Right hindlimb (tissue), 1 donor: ENCODE measurements at regions not wholly inside any gene's neighbourhood (a gene's known extent, or its start where the extent isn't known, plus 50 kb on each side); places are given as distances from the start of the nearest gene placed in this dataset.
"Not testable (repeated sequence)": the region's sequence is repeated elsewhere in the genome, so short reads cannot be mapped to it uniquely, and the experiment has no call there.

Experiments
- DNase-seq: peaks from one replicate; pipeline ENCODE4 v3.0.0-alpha.2; 2018

DNA sequence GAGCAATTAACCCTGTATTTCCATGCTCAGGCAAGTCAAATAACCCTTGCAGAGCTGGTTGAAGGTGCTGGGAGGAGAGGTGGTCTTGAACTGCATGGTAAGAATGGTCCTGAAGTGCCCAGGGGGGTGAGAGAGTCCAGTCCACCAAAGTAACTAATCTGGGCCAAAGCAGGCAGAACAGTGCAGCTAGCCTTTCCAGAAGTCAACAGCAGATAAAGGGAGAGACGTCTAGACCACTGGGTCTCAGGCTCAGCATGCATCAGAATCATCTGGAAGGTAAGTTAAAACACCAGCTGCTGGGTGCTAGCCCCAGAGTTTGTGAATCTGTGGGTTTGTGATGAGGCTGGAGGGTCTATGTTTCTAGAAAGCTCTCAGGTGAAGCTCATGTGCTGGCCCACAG lies 232.3 kb upstream of the ECI2 start:
- DNase-seq: no peak

DNA sequence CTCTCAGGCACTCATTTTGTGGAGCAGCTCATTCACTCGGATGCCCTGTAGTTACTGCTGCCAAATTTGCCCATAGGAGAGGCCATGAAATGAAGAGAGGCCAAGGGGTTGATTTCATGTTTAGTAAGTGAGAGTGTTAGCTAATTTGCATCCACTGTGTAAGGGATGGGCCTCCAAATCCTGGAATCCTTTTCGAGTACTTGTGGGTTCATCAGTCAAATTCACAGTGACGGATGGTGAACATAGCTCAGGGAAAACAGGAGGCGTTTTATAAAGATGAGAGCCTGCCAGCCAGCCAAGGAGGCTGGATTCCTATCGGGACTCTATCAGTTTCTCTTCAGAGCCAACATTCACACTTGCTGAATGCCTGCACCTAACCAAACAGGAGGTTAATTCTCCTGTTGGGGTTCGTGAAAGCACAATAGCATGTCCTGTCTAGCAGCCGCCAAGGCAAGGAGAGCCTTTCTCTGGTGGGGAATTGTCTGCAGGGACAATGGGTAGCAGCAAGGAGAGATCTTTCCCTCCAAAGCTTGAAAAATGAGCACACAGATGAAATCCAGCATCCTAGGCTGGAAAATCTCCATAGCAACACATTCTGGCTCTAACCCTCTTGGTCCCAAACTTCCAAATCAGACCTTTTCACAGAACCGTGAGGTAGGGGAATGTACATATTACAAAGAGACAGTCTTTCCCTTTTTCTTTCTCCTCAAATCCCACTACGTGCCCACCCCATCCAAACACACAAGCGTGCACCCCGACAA lies 231.4 kb upstream of the ECI2 start:
- DNase-seq: no peak

DNA sequence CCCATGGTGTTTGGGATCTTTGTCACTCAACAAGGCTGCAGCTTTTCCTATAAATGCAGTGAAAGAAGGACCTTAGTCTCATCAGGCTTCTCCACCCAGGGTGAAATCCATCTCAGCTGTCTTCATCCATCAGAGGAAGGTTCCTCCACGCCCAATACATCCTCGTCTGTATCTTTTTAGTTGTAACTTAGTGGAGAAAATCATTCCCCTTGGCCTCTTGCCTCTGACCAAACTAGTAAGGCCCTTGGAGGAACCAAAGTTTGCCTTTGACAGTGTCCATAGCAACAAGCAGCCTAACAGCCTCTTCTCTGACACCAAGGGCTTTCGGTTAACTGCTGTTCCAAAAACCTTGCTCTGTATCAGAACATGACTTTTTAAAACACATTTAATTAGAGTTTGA lies 230.3 kb upstream of the ECI2 start:
- no peak for DNase-seq

DNA sequence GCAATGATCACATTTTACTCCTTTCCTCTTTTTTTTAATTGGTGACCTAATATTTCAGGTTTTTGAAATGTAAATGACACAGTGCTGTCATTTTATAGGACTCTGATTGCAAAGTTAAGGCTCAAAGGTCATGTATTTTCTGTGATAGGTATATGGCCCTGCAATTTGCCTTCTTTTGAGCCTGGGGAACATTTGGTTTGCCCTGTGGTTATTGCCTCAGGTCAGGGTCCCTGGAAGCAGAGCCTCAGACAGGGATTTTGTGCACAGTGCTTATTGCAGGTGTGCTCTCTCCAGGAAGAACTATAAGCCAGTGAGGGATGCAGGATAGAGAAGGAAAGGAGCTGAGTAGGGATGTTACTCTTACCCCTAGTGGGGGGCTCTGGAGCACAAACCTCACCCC lies 229.3 kb upstream of the ECI2 start:
- DNase-seq: no peak

DNA sequence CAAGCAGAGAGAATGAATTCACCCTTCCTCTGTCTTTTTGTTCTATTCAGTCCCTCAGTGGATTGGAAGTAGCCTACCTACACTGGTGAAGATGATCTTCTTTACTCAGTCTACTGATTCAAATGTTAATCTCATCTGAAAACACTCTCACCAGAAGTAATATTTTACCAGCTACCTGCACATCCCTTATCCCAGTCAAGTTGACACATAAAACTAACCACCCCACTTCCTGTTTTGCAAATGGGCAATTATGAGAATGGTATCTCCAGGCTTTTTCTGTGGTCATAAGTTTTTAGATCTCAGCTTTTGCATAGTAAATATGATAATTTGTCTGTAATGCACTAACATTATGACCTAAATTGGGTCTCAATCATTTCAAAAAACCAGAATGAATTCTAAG lies 228.8 kb upstream of the ECI2 start:
- no peak for DNase-seq

DNA sequence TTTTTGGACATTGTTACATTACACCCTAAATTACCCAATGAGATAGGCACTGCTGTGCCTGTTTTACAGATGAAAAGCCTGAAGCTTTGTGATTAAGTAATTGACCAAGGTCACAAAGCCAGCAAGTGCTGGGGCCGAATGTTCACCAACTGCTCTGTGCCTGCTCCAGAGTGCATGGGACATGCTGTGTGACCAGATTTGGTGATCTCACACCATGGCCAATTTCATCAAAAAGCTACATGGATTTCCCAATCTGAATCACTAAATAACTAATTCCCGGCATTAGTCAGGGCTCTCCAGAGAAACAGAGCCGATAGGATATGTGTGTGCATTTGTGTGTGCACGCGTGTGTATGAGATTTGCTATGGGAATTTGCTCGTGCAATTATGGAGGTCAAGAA lies 228.3 kb upstream of the ECI2 start:
- no peak for DNase-seq

DNA sequence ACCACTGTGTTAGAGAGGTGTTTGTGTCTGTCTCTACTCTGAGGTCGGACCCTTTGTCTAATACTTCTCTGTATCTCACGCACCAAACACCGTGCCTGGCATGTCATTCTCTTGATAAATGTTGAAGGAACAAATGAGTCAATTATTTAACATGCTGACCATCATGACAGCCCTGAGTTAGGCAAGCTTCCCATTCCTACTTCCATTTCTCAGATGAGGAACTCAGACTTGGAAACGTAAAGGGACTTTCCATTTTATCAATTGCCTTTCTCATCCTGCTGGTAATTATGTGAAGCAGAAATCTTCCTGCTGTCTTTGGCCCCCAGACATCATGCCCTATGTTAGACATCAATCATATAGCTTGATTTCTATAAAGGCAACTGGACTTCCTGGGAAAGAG lies 227.0 kb upstream of the ECI2 start:
- no peak for DNase-seq

DNA sequence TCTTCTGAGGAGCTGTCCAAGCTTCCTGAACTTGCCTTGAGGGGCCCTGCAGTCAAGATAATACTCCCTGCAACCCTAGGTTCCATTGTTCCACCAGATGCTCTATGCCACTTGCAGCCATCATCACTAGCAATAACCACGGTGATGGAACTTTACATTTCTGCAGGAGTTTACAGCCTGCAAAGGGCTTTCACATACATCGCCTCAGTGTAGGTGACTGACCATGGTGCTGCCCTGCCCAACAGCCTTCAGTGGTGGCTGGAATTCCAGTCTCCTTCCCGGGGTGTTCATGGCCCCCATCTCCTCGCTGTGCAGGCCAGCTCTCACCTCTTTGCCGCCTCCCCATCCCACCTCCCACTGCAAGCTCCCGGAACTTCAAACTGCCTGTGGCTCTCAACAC lies 225.5 kb upstream of the ECI2 start:
- DNase-seq: no peak

DNA sequence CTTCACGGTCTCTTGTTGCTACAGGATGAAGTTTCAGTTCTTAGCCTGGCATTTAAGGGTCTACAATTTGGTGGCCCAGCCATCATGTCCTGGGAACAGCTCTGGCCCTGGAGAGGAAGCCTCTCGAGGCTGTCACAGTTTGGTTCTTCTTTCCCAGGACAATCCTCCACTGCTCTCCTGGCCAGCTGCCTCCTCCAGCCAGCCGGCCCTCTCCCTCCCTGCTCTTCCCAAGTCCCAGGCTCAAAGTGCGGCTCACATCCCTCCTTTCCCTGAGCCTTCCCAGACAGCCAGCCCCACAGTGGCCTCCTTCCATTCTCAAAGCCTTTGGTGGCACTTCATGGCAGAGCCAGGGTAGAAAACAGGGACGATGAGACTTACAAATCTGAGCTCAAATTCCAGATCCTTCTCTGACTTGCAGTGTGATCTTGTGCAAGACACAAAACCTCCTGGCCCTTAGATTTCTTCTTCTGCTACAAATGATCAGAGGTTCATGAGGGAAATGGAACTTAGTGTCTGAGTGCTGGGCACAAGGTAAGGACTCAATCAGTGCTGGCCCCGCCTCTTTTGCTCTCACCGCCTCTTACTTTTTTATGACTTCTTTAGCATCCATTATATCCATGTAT lies 223.8 kb upstream of the ECI2 start:
- no peak for DNase-seq

DNA sequence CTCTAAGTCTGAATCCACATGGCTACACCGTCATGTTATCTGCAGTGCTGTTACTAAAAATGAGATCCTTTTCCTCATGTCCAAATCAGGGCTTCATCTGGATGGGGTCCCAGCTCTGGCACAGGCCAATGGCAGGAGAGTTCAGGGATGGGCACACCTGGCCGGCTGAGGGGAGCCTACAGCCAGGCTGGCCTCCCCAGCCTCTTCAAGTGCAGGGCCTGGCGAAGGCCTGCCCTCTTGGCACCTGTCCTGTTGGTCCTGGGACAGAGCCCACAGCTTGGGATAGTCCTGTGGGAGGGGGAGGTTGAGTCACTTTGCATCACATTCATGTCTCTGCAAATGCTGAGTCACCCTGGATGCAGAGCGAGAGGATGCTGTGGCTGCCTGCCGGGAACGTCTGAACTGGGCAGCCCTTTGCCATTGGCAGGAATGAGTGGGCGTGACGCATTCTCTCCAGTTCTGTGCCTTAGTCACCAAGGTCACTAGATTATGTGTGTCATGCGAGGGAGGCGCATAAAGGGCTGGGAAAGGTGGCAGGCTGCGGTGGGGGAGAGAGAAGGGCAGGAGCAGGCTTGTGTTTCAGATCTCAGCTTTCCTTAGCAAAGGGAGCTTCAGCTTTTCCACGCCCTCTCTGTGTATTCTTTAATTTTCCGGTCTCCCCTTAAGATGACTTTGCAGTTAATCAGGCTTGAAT lies 223.2 kb upstream of the ECI2 start:
- peak; percentile 76 for DNase-seq

DNA sequence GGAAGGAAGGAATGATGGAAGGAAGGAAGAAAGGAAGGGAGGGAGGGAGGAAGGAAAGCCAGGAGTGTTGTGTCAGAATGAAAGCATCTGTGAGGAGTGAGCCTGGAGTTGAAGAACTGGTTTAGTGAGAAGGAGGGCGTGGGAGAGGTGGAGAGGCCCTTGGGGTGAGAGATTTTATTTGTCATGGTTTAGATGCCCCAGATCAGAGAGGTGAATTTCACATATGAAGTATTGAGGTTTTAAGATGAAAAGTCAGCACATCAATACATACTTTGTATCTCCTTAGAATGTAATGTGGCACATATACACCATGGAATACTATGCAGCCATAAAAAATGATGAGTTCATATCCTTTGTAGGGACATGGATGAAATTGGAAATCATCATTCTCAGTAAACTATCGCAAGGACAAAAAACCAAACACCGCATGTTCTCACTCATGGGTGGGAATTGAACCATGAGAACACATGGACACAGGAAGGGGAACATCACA lies 222.3 kb upstream of the ECI2 start:
- DNase-seq: not testable (repeated sequence)

DNA sequence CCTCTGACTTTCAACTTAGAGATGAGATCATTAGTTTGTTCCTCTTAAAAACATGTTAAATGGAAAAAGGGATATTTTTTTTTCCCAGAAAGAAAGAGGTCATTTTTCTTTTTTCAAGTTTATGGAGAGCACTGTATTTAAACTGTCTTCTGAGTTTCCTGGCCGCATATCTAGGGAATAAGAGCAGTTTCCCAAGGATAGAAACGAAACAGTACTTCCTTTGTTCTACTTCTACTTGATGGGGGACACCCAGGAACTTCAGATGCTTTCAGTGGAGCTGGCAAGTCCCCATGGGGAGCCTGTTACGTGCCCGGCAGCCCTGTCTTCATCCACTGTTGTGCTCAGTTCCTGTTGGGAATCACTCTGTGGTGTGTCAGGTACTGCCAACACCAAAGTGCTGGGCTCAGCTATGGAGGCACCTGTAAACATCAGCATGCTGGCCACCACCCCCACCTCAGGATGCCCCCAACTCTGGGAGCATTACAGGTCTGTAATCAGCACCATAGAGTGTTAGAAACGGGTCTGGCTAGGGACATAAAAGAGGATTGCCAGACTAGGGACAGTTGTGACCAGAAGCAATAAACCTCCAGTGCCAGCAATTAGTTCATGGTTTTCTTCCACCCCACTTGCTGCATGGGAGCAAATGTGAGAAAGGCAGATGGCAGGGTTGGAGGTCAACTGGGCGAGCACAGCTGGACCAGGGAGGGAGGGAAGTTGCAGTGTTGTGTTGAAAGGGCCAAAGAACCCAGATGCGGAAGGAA lies 221.7 kb upstream of the ECI2 start:
- no peak for DNase-seq

DNA sequence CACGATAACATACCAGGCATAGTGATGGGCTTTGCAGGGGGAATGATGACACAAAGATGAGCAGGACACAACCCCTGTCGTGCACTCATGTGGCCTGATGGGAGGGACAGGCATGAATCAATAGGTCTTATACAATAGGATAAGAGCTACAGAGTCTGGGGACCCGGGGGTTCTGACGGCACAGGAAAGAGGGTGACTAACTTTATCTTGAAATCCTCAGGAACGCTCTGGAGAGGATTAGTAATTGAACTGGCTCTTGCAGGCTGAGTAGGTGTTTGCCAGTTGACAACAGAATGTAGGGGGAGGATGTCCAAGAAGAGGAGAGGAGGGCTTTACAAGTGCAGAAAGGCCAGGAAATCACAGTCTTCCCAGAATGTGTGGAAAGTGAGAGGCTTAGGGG lies 219.9 kb upstream of the ECI2 start:
- no peak for DNase-seq

DNA sequence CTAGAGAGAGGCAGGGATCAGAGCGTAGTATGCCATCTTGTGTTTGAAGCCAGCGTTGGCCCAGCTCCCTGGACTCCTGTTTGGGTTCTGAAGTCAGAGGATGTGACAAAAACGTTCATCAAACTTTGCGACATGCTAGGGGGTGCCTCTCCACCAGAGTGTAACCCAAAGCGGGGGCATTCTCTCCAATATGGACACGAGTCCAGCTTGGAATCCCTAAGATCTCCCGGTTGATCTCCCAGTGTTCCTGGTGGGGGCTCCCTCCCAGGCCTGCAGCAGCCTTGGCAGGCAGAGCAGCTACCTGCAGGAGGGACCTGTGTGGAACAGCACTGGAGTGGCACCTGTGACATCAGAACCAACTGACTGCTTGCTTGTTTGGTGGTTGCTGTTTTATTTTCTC lies 218.8 kb upstream of the ECI2 start:
- DNase-seq: no peak

DNA sequence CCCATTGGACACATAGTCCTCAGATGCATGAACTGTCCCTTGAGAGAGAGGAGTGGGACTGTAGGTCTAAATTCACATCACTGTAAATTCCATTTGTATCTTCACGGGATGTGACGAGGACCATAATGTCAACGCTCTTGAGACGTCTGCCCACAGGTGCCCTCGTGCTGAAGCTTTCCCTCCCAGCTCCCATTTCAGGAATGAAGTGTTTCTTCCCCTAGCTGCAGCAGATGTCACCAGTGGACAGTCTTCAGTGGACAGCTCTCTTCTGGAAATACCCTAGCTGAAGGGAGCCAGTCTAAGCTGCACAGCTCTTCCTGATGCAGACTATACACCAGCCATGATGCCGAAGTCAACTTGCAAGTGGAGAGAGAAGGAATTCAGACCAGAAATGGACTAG lies 217.4 kb upstream of the ECI2 start:
- DNase-seq: no peak

DNA sequence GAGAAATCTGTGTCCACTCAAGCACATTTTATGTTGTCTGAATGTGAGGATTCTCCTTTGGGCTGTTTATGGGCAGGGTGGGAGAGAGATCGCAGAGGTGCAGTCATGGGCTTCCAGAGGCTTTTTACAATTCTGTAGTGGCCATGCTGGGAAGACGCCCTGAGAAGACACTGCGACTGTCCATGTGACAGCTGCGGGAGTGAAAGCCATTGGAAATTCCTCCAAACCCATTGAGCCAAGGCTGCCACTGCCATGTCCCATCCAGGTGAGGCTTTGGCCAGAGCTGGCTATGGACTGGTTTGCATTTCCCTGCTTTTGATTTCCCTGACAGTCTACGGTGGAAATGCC lies 216.9 kb upstream of the ECI2 start:
- no peak for DNase-seq

DNA sequence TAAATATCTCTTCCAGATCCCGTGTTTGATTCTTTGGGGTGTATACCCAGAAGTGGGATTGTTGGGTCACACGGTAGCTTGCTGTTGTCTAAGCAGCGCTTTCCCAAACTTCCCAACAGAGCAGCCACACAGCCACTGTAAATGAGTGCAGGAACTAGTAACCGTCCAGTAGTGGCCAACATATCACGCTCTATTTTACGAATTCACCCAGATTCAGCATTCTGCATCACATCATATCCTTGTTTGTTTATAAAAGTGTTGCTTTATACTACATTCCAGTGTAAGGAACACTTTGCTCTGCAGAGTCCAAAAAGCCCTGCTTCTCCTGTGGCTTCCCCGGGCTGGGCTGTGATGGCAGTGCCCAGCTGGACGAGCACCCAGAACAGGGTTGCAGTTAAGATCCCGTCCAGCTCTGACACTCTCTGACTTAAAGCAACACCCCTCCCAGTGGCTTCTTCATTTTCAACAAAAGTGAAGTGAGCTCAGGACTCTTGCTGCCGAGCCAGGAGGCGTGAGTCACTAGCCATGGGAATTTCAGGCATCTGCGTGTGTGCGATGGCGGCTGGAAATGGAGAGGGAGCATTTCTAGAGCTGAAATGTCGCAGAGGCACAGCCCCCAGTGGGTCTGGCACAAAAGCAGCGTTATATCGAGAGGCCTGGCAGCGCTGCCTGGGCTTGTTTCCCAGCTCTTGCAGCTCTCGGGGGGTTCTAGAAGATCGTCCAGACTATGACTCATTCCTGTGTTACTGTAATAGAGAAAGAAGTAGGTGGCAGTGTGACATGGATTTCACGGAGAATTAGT lies 216.3 kb upstream of the ECI2 start:
- peak; percentile 84 for DNase-seq

DNA sequence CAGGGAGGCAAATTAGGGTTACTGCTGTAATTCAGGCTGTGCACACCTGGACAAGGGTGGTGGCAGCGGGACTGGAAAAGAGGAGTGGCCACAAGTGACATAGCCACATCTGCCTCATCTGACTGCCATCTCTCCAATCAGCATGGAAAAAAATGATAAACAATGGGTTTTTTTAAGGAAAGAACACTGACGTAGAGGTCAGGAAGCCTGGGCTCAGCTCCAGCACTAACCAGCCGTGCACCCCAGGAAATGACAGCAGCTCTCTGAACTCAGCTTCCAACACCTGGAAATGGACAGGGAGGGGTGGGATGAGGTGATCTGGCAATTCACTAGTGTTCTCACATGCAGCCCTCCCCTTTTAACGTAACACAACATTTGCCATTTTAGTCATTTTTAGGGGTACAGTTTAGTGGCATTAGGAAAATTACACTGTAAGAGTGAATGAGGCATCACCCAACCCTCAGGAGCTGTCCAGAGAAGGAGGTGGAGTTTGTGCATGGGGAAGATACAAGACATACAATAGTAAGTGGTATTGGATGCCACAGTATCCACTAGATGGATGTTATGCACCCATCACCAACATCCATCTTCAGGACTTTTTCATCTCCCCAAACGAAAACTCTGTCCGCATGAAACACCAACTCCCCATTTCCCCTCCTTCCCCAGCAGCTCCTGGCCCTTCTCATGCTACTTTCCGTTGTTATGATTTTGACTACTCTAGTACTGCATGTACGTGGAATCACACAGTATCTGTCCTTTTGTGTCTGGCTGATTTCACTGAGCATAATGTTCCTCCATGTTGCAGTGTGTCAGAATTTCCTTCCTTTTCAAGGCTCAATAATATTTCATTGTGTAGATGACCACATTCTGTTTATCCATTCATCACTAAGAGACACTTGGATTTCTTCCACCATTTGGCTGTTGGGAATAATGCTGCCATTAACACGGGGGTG lies 215.5 kb upstream of the ECI2 start:
- no peak for DNase-seq

DNA sequence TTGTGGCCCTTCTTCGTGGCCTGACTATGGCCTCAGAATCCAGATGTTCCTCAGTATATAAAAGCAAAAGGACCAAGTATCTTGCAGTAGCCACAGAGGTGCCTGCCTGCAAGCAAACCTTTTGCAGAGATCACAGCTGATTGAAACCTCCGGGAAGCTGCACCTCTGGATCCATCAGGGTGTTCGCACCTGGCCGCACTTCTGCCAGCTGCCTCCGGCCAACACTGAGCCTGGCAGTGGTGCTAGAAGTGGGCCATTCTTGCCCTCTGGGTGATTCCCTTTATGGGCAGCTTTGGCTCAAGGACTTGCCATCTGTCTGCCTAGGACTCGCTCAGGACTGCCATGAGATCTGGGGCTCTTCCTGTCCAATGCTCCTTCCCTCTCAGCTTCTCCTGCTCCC lies 214.6 kb upstream of the ECI2 start:
- no peak for DNase-seq

DNA sequence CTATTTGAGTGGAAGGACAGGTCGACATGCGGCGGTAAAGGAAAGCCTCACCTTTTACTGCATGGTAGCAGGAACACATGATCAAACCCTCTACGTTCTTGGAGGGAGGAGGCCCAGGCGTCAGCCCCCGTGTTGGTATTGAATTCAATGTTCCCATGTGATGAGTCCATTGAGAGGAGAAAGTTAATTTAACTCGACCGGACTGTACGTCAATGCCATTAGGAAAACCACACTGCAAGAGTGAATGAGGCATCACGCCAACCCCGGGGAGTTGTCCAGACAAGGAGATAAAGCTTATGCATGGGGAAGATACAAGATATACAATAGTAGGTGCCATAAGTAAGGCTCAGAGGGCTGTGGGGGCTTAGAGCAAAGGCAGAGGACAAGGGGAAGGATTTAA lies 213.9 kb upstream of the ECI2 start:
- DNase-seq: no peak

DNA sequence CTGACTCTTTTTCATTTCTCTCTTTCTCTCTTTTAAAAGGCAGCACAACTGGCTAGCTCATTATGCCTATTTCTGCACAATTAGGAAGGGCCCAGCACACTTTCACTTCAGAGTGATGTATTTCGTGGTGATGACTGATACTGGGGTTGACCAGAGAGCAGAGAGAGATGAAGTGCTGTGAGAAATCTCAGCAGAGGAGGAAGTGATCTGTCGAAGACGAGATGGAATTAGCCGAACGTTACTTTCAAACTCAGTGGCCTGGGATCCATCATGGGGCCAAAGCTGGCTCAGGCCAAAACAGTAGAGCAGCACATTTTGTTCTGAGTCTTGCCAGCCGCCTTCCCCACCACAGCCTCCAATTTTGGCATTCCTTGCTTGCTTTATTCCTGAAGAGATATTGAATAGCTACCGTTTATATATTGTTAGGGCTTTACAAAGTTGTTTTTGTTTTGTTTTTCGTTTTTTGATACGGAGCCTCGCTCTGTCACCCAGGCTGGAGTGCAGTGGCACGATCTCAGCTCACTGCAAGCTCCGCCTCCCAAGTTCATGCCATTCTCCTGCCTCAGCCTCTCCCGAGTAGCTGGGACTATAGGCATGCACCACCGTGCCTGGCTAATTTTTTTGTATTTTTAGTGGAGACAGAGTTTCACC lies 213.2 kb upstream of the ECI2 start:
- DNase-seq: no peak
